Fibroblast of lung (primary cell): ENCODE measurements at regions not wholly inside any gene's neighbourhood (a gene's known extent, or its start where the extent isn't known, plus 50 kb on each side); places are given as distances from the start of the nearest gene placed in this dataset.

Experiments
- DNase-seq, 2 donors: peaks; one replicate each; pipeline versions ENCODE4 v3.0.0 to v3.0.0-alpha.2; 2010; ENCODE audit warnings: low read depth in 2 of 2
- H2AFZ ChIP-seq: 2 replicates; pipeline ENCODE4 v1.5.1; 2012; ENCODE audit warnings: low read length, control low read depth, inconsistent platforms
- H3K27ac ChIP-seq: 2 replicates; pipeline ENCODE4 v1.5.1; 2011; ENCODE audit warnings: low read length, control low read depth; ENCODE audit not compliant: insufficient read depth
- H3K27me3 ChIP-seq: 2 replicates; pipeline ENCODE4 v1.5.1; 2011; ENCODE audit warnings: mild to moderate bottlenecking, low read length; ENCODE audit not compliant: control insufficient read depth, insufficient read depth
- H3K36me3 ChIP-seq: 2 replicates; pipeline ENCODE4 v1.5.1; 2011; ENCODE audit warnings: low read length; ENCODE audit not compliant: control insufficient read depth, insufficient read depth
- H3K4me1 ChIP-seq: 2 replicates; pipeline ENCODE4 v1.5.1; 2011; ENCODE audit warnings: low read length; ENCODE audit not compliant: control insufficient read depth, insufficient read depth; ENCODE audit errors: extremely low read depth
- H3K4me2 ChIP-seq: 2 replicates; pipeline ENCODE4 v1.5.1; 2011; ENCODE audit warnings: low read length, control low read depth; ENCODE audit not compliant: insufficient read depth; ENCODE audit errors: extremely low read depth
- H3K4me3 ChIP-seq, 4 experiments: fragments of 200-600 bp in 1 of 4; sonication (generic) in 1 of 4; replicated peaks in 1 of 4; 2 replicates each; pipeline ENCODE4 v1.5.1; 2011 to 2016; ENCODE audit warnings: low read length in 4 of 4, low read depth in 3 of 4, mild to moderate bottlenecking in 3 of 4, control low read depth in 2 of 4, inconsistent platforms in 1 of 4, mixed read lengths in 1 of 4; ENCODE audit not compliant: insufficient read depth in 1 of 4; ENCODE audit errors: control extremely low read depth in 1 of 4
- H3K79me2 ChIP-seq: 2 replicates; pipeline ENCODE4 v1.5.1; 2012; ENCODE audit warnings: mild to moderate bottlenecking, low read length, inconsistent platforms; ENCODE audit not compliant: control insufficient read depth, insufficient read depth
- H3K9ac ChIP-seq: 2 replicates; pipeline ENCODE4 v1.5.1; 2011; ENCODE audit warnings: mild to moderate bottlenecking, low read length, control low read depth; ENCODE audit not compliant: insufficient read depth
- H3K9me3 ChIP-seq: 2 replicates; pipeline ENCODE4 v1.5.1; 2012; ENCODE audit warnings: low read depth, low read length; ENCODE audit not compliant: control insufficient read depth, insufficient read depth
- H4K20me1 ChIP-seq: 2 replicates; pipeline ENCODE4 v1.5.1; 2011; ENCODE audit warnings: low read length; ENCODE audit not compliant: control insufficient read depth, insufficient read depth; ENCODE audit errors: extremely low read depth
- EZH2 ChIP-seq: IDR thresholded peaks from 2 replicates; pipeline ENCODE4 v1.5.1; 2012; ENCODE audit warnings: low read length, control low read depth, mild to moderate bottlenecking; ENCODE audit errors: missing control alignments
- TF ChIP-seq, protein P1 (sequence below), 2 donors: IDR thresholded peaks in 1 of 2; conservative IDR thresholded peaks in 1 of 2; 1 replicate in 1 of 2; 2 replicates in 1 of 2; pipeline ENCODE4 v1.5.1; 2011 to 2012; ENCODE audit warnings: low read length in 2 of 2, control low read depth in 1 of 2, inconsistent platforms in 1 of 2, low read depth in 1 of 2, mild to moderate bottlenecking in 1 of 2

GRCh38 chr9:91157883-91158282 lies 203.8 kb downstream of the AUH start:
- Histone ChIP-seq H3K79me2 (no peaks in the 10 kb centered on the region), H3K27ac (no peak overlapping the region), H4K20me1 (no peaks in the 10 kb centered on the region), H3K36me3 (no peaks in the 10 kb centered on the region), H3K4me2 (no peak overlapping the region), H3K4me1 (peaks cover 14% of the 10 kb centered on the region), H3K27me3 (no peaks in the 10 kb centered on the region), H3K9ac (no peak overlapping the region), H2AFZ (no peak overlapping the region), H3K4me3 (no peak overlapping the region), H3K9me3 (no peaks in the 10 kb centered on the region)
- TF ChIP-seq, protein P1, sequence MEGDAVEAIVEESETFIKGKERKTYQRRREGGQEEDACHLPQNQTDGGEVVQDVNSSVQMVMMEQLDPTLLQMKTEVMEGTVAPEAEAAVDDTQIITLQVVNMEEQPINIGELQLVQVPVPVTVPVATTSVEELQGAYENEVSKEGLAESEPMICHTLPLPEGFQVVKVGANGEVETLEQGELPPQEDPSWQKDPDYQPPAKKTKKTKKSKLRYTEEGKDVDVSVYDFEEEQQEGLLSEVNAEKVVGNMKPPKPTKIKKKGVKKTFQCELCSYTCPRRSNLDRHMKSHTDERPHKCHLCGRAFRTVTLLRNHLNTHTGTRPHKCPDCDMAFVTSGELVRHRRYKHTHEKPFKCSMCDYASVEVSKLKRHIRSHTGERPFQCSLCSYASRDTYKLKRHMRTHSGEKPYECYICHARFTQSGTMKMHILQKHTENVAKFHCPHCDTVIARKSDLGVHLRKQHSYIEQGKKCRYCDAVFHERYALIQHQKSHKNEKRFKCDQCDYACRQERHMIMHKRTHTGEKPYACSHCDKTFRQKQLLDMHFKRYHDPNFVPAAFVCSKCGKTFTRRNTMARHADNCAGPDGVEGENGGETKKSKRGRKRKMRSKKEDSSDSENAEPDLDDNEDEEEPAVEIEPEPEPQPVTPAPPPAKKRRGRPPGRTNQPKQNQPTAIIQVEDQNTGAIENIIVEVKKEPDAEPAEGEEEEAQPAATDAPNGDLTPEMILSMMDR (conservative IDR thresholded peaks at IDR 0.05 in 1 of 2, IDR thresholded peaks at IDR 0.05 in 1 of 2; ENCODE audit: low read depth in 1 of 2, low read length in 2 of 2): no peak
- TF ChIP-seq EZH2: no peak
- no peak for DNase-seq

GRCh38 chr9:91158286-91158685 lies 203.4 kb downstream of the AUH start:
- H4K20me1 ChIP-seq: no peaks in the 10 kb centered on the region
- DNase-seq: no peak
- no peak overlapping the region for H2AFZ ChIP-seq

DNA sequence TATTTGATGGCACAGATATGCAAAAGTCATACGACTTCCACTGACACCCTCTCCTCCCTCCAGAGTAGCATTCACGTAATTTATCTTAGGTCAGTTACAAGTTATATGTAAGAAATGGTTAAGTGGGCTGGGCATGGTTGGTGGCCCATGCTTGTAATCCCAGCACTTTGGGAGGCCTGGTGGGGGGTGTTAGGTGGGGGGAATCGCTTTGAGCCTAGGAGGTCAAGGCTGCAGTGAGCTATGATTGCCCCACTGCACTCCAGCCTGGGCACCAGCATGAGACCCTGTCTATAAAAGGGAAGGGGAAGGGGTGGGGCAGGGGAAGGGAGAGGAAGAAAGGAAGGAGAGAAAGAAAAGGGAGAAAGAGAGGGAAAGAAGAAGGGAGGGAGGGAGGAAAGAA lies 202.8 kb downstream of the AUH start:
- H3K4me2 ChIP-seq: no peak overlapping the region
- H3K9me3 ChIP-seq: no peaks in the 10 kb centered on the region
- TF ChIP-seq, protein P1 (conservative IDR thresholded peaks at IDR 0.05 in 1 of 2, IDR thresholded peaks at IDR 0.05 in 1 of 2; ENCODE audit: low read depth in 1 of 2, low read length in 2 of 2): no peak
- TF ChIP-seq EZH2: no peak
- H4K20me1 ChIP-seq: no peaks in the 10 kb centered on the region
- peaks cover 21% of the 10 kb centered on the region for H3K4me1 ChIP-seq
- H3K4me3 ChIP-seq: no peak overlapping the region
- no peaks in the 10 kb centered on the region for H3K79me2 ChIP-seq
- H3K9ac ChIP-seq: no peak overlapping the region
- H3K27ac ChIP-seq: no peak overlapping the region
- DNase-seq: no peak
- H2AFZ ChIP-seq: no peak overlapping the region
- no peaks in the 10 kb centered on the region for H3K27me3 ChIP-seq
- no peaks in the 10 kb centered on the region for H3K36me3 ChIP-seq

More at GRCh38 chr9:91158286-91158685, 203.4 kb downstream of the AUH start:
- Histone ChIP-seq H3K4me1 (peaks cover 17% of the 10 kb centered on the region), H3K4me2 (no peak overlapping the region), H3K36me3 (no peaks in the 10 kb centered on the region), H3K4me3 (no peak overlapping the region), H3K27ac (no peak overlapping the region), H3K27me3 (no peaks in the 10 kb centered on the region), H3K9me3 (no peaks in the 10 kb centered on the region), H3K9ac (no peak overlapping the region), H3K79me2 (no peaks in the 10 kb centered on the region)
- no peak for TF ChIP-seq EZH2
- TF ChIP-seq, protein P1 (conservative IDR thresholded peaks at IDR 0.05 in 1 of 2, IDR thresholded peaks at IDR 0.05 in 1 of 2; ENCODE audit: low read depth in 1 of 2, low read length in 2 of 2): no peak
